ENCODE measurements at regions not wholly inside any gene's neighbourhood (a gene's known extent, or its start where the extent isn't known, plus 50 kb on each side); places are given as distances from the start of the nearest gene placed in this dataset.

DNA sequence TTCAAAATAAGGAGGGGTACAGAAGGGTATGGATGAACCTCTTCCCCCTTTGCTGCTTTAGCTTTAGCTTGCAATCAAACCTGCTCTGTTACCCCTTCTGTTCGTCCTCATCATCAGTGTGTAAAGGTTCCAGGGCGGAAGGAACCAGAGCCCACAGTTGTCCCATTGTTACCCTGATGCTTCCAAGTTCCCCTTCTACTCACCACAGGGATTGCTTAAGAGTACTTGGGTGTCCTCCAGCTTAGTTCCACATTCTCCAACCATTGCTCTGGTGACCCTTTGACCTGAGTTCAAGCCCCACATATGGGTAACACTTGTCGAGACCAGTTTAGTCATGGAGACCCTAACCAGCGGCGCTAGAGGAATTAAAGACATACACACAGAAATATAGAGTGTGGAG is 1080.1 kb upstream of the ALCAM start:
- TF ChIP-seq, protein P1, sequence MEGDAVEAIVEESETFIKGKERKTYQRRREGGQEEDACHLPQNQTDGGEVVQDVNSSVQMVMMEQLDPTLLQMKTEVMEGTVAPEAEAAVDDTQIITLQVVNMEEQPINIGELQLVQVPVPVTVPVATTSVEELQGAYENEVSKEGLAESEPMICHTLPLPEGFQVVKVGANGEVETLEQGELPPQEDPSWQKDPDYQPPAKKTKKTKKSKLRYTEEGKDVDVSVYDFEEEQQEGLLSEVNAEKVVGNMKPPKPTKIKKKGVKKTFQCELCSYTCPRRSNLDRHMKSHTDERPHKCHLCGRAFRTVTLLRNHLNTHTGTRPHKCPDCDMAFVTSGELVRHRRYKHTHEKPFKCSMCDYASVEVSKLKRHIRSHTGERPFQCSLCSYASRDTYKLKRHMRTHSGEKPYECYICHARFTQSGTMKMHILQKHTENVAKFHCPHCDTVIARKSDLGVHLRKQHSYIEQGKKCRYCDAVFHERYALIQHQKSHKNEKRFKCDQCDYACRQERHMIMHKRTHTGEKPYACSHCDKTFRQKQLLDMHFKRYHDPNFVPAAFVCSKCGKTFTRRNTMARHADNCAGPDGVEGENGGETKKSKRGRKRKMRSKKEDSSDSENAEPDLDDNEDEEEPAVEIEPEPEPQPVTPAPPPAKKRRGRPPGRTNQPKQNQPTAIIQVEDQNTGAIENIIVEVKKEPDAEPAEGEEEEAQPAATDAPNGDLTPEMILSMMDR (IDR thresholded peaks at IDR 0.05) = no peak
- no peak for TF ChIP-seq POLR2A (IDR thresholded peaks at IDR 0.05)
